DMS114 treated with DMSO at 0.1 percent for 48 hours (cell line): ENCODE measurements at regions not wholly inside any gene's neighbourhood (a gene's known extent, or its start where the extent isn't known, plus 50 kb on each side); places are given as distances from the start of the nearest gene placed in this dataset.
"Not testable (repeated sequence)": the region's sequence is repeated elsewhere in the genome, so short reads cannot be mapped to it uniquely, and the experiment has no call there.

ENCODE experiments used
- DNase-seq: peaks from one replicate; lab custom pipeline; 2025; ENCODE audit not compliant: unreplicated experiment; lab: John Stamatoyannopoulos, UW

GRCh38 chr14:30356438-30357202 is 202.3 kb upstream of the G2E3 start:
- no peak for DNase-seq

GRCh38 chr14:30357791-30358190 is 201.2 kb upstream of the G2E3 start:
- DNase-seq = no peak

DNA sequence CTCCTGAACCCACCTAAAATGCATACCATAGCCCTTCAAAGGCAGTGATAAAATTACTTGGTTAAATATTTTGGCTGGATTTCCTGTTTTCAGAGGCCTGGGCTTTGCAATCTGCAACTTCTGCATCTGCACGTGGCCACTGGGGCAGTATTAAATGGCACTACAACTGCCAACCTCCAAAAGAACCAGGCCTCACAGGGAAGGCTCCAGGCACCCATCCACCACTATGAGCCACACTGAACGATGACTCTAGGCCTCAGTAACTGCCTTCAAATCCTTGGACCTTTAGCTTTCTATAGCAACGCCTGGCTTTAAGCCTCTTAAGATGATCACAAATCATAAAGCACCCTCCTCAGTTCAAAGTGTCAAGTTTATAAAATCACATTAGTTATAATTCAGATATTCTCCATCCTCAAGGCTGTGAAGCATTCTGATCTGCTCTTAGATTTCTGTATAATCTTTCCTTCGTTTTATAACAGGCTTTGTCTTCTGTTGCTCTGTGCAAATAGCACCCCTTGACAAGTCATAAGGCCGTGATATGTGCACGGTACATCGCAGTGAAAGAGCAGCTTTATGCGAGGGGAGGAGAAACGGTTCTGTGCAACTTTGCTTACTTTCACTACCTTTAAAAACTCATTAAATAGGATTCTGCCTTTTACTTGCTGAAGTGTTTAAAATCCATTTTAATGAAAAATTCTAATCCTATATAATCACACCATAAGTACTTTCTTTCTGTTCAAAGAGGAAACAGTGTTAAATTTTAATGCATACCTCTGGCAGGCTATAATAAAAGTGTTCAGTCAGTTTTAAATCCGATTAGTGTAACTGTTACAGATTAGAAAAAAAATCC is 196.4 kb upstream of the G2E3 start:
- no peak for DNase-seq

- peak; percentile 8 for DNase-seq
These were observed 195.6 kb upstream of the G2E3 start for GRCh38 chr14:30363219-30363880.

- DNase-seq = no peak
These were observed 189.3 kb upstream of the G2E3 start for GRCh38 chr14:30369502-30370180.

DNA sequence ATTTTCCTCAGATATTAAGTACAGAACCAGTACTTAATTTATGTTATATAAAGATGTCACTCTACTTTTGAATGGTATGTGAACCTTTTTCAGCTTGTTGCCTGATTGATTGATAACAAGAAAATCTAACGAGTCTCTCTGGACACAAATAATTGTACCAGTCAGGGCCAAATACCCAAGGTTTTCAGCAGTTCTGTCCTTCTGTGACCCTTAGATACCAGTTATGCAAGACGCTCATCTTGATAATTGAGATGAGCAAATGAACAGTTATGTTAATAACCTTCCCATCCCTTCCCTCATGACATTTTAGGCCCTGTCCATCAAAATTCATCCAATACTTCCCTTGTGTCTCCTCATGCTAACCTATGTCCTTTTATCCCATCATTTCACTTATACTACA is 185.9 kb upstream of the G2E3 start:
- DNase-seq = no peak

- no peak for DNase-seq
These were observed 185.4 kb upstream of the G2E3 start for GRCh38 chr14:30373526-30373925.

- peak; percentile 20 for DNase-seq
These were observed 183.6 kb upstream of the G2E3 start for GRCh38 chr14:30375296-30375892.

- no peak for DNase-seq
These were observed 177.0 kb upstream of the G2E3 start for GRCh38 chr14:30381861-30382480.

- no peak for DNase-seq
These were observed 173.0 kb upstream of the G2E3 start for GRCh38 chr14:30385925-30386324.

DNA sequence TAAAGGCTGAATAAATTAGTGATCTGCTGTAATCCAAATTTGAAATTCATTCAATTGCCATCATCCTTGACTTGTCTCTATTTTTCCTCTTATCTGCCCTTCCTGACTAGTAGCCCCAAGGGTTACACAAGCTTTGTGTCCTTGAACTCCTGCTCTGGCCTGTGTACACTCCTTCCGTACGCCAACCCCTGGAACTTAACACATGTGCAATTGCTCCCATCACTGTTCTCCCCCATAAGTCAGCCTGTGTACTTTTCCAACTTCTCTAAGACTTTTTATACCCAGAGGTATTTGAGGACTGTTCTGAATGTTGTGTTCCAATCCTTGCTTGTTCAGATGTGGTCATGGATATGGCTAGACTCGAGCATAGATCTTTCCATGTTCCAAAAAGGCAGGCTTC is 171.1 kb upstream of the G2E3 start:
- no peak for DNase-seq

GRCh38 chr14:30389134-30389876 is 169.7 kb upstream of the G2E3 start:
- DNase-seq = no peak

GRCh38 chr14:30389877-30390385 is 169.0 kb upstream of the G2E3 start:
- no peak for DNase-seq

DNA sequence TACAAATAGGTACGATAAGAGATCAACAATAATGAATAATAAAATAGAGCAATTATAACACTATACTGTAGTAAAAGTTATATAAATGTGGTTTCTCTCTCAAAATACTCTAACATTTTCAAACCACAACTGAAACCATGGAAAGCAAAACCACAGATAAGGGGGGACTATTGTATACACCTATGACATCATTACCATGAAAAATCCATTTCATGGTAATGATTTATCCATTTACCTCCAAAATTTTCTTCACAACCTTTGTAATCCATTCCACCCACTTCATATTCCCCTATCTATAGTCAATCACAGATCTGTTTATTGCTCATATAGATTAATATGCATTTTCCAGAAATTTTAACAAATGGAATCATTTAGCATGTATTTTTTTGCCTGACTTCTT is 163.9 kb upstream of the G2E3 start:
- no peak for DNase-seq

- no peak for DNase-seq
These were observed 156.1 kb upstream of the G2E3 start for GRCh38 chr14:30402846-30403245.

GRCh38 chr14:30403791-30404190 is 155.2 kb upstream of the G2E3 start:
- no peak for DNase-seq

GRCh38 chr14:30409508-30410015 is 149.4 kb upstream of the G2E3 start:
- not testable (repeated sequence) for DNase-seq

- DNase-seq = no peak
These were observed 148.0 kb upstream of the G2E3 start for GRCh38 chr14:30410986-30411385.

- DNase-seq = not testable (repeated sequence)
These were observed 145.8 kb upstream of the G2E3 start for GRCh38 chr14:30413184-30413583.
